Psoas muscle (tissue), 7 donors: ENCODE measurements at regions not wholly inside any gene's neighbourhood (a gene's known extent, or its start where the extent isn't known, plus 50 kb on each side); places are given as distances from the start of the nearest gene placed in this dataset.
A peak's percentile ranks its signal among the peaks of the same experiment; 100 is the strongest.

Experiments
- ATAC-seq, 4 donors: fragments of 200-7000 bp; cut with Tn5 transposase; one replicate each; pipeline ENCODE4 v1.9.1; 2020; ENCODE audit warnings: moderate library complexity in 3 of 4, mild to moderate bottlenecking in 2 of 4
- DNase-seq, 2 donors: peaks; one replicate each; pipeline ENCODE4 v3.0.0-alpha.2; 2020
- H3K27ac ChIP-seq: fragments of 200-600 bp; one replicate; pipeline ENCODE4 v1.8.0; 2022
- H3K27me3 ChIP-seq, 3 donors: fragments of 200-600 bp in 1 of 3; one replicate each; pipeline versions ENCODE4 v1.6.1 to v1.8.0; 2013 to 2022; ENCODE audit warnings: low read length in 2 of 3, mild to moderate bottlenecking in 2 of 3, moderate library complexity in 1 of 3; ENCODE audit not compliant: insufficient read depth in 3 of 3
- H3K36me3 ChIP-seq, 2 donors: fragments of 200-600 bp in 1 of 2; one replicate each; pipeline versions ENCODE4 v1.6.1 to v1.8.0; 2013 to 2022; ENCODE audit warnings: low read depth in 1 of 2, mild to moderate bottlenecking in 1 of 2, moderate library complexity in 1 of 2; ENCODE audit not compliant: insufficient read depth in 1 of 2
- H3K4me1 ChIP-seq: fragments of 200-600 bp; one replicate; pipeline ENCODE4 v1.8.0; 2022
- H3K4me3 ChIP-seq: fragments of 200-600 bp; one replicate; pipeline ENCODE4 v1.8.0; 2022; ENCODE audit warnings: mild to moderate bottlenecking
- H3K9me3 ChIP-seq: fragments of 200-600 bp; one replicate; pipeline ENCODE4 v1.8.0; 2022
- WGBS, 3 donors: extraction: QIAGEN DNeasy Blood & Tissue Kit; methylation state at CpG; one replicate each; pipeline versions ENCODE4 v1.1.6 to v1.1.7; 2013; 5-methylcytosine and 5-hydroxymethylcytosine counted together
- intact Hi-C, 2 donors: fragments of 100-400 bp; cut with DNase I; formaldehyde crosslinking; loops; one replicate each; pipeline versions ENCODE4 v1.11.0 to v1.14.2; 2022
- TF ChIP-seq, protein P1 (sequence below): fragments of 200-600 bp; IDR thresholded peaks from one replicate; pipeline ENCODE4 v1.8.0; 2022; ENCODE audit warnings: antibody characterized with exemption
- donor health status: healthy with polysubstance abuse.
- donor health status: DM: no; HTN: no; CAD: no; lungs with moderate emphysema.
- donor health status: Bipolar disorder and iron deficiency.
- donor health status: healthy.
- donor health status: DM: yes; HTN: yes; CAD: no.
- donor health status: DM: no; HTN: no; CAD: no.
- donor health status: DM: yes; HTN: yes; CAD: no.

- Histone ChIP-seq H3K36me3 (no peaks in the 10 kb centered on the region), H3K4me3 (no peak overlapping the region), H3K4me1 (peaks cover 35% of the 10 kb centered on the region), H3K27ac (peak overlapping the region; percentile 10), H3K9me3 (no peaks in the 10 kb centered on the region), H3K27me3 (no peaks in the 10 kb centered on the region)
- WGBS, 3 donors, result 48 to 66% (median 56%) methylated on average over 6 of the region's 6 CpGs
- ATAC-seq (peak in 1 of 4 donors; percentile 55), DNase-seq (no peak)
- intact Hi-C loops, result no loop called here
- TF ChIP-seq, protein P1, sequence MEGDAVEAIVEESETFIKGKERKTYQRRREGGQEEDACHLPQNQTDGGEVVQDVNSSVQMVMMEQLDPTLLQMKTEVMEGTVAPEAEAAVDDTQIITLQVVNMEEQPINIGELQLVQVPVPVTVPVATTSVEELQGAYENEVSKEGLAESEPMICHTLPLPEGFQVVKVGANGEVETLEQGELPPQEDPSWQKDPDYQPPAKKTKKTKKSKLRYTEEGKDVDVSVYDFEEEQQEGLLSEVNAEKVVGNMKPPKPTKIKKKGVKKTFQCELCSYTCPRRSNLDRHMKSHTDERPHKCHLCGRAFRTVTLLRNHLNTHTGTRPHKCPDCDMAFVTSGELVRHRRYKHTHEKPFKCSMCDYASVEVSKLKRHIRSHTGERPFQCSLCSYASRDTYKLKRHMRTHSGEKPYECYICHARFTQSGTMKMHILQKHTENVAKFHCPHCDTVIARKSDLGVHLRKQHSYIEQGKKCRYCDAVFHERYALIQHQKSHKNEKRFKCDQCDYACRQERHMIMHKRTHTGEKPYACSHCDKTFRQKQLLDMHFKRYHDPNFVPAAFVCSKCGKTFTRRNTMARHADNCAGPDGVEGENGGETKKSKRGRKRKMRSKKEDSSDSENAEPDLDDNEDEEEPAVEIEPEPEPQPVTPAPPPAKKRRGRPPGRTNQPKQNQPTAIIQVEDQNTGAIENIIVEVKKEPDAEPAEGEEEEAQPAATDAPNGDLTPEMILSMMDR, result no peak
Observed at GRCh38 chr3:124605781-124606579, 124.3 kb upstream of the UMPS start.

DNA sequence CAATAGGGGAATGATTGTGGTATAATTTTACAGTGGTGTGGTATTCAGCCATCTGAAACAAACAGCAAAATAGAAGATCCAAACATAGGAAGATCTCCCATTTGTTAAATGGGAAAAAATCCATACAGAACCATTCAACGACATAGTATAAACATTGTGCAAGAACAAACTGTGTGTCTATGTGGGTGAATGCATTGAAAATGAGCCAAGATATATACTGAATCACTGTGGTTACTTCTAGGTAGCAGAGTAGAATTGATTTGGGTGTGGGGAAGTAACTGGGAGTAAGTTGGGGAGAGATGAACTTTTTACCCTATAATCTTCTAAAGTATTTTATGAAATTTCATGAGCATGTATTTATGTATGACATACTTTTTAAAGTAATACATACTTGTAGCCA is 123.1 kb upstream of the UMPS start:
- Histone ChIP-seq H3K36me3 (no peaks in the 10 kb centered on the region), H3K4me1 (peaks cover 30% of the 10 kb centered on the region), H3K4me3 (no peak overlapping the region), H3K27ac (no peak overlapping the region), H3K9me3 (no peaks in the 10 kb centered on the region), H3K27me3 (no peaks in the 10 kb centered on the region)
- ATAC-seq, result no peak
- TF ChIP-seq, protein P1, result no peak
- 60 to 84% (median 80%) methylated on average over 1 of the region's 1 CpG for WGBS, 3 donors
- no peak for DNase-seq
- intact Hi-C loops, result no loop called here

DNA sequence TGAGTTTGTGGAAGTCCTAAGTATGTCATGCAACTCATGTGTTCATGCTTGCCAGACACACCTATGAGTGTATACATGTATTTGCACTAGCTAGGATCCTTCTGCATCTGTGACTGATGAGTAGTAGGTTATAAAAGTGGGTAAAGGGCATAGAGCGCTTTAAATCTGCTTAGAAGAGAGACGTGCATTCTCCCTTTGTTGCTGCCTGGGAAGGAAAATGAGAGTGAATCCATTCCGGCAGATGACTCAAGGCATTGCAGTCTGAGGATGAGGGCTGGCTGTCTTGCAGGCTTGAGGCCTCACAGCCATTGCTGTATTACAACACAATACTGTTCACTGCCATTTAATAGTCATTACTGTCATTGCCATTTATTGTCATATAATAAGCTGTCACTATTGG is 120.8 kb upstream of the UMPS start:
- intact Hi-C loops, result no loop called here
- no peaks in the 10 kb centered on the region for H3K9me3 ChIP-seq
- ATAC-seq (peak; percentile 54 to 71 (median 64)), DNase-seq (no peak)
- H3K27ac ChIP-seq, result no peak overlapping the region
- WGBS, 3 donors, result 80 to 89% (median 85%) methylated on average over 3 of the region's 3 CpGs
- H3K4me3 ChIP-seq, result no peak overlapping the region
- H3K4me1 ChIP-seq, result peaks cover 17% of the 10 kb centered on the region
- no peaks in the 10 kb centered on the region for H3K27me3 ChIP-seq
- TF ChIP-seq, protein P1, result no peak
- H3K36me3 ChIP-seq, result no peaks in the 10 kb centered on the region

DNA sequence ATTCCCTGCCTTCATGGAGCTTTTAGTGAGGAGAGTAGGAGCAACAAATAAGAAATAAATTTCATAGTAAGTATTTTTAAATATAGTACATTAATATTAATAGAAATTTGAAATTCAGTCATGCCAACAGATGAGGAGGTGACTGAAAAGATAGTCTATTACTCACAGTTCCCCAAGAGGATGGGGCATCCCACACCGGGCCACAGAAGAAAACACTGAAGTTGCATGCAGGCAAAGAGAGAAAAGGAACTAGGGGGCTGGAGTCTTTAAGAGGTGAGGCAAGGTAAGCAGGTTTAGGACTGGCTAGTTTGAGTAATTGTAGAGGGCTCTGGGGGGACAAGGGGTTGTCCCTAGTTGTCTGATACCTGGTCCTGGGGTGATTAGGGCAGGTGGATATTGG is 120.1 kb upstream of the UMPS start:
- DNase-seq (no peak), ATAC-seq (no peak)
- H3K4me1 ChIP-seq, result peaks cover 20% of the 10 kb centered on the region
- H3K27me3 ChIP-seq, result no peaks in the 10 kb centered on the region
- H3K27ac ChIP-seq, result no peak overlapping the region
- 76 to 100% (median 90%) methylated on average over 1 of the region's 1 CpG for WGBS, 3 donors
- no peaks in the 10 kb centered on the region for H3K9me3 ChIP-seq
- no peaks in the 10 kb centered on the region for H3K36me3 ChIP-seq
- intact Hi-C loops, result no loop called here
- TF ChIP-seq, protein P1, result no peak
- H3K4me3 ChIP-seq, result no peak overlapping the region

GRCh38 chr3:124611520-124611919 is 118.7 kb upstream of the UMPS start:
- Histone ChIP-seq H3K27ac (no peak overlapping the region), H3K36me3 (no peaks in the 10 kb centered on the region), H3K9me3 (no peaks in the 10 kb centered on the region), H3K4me3 (no peak overlapping the region), H3K4me1 (peaks cover 22% of the 10 kb centered on the region), H3K27me3 (no peaks in the 10 kb centered on the region)
- ATAC-seq (no peak), DNase-seq (no peak)
- intact Hi-C loops, result no loop called here
- TF ChIP-seq, protein P1, result no peak
- 63 to 70% (median 63%) methylated on average over 4 of the region's 4 CpGs for WGBS, 3 donors
